ENCODE measurements at regions not wholly inside any gene's neighbourhood (a gene's known extent, or its start where the extent isn't known, plus 50 kb on each side); places are given as distances from the start of the nearest gene placed in this dataset.

- TF ChIP-seq CTCF (conservative IDR thresholded peaks at IDR 0.05; ENCODE audit: low read length) (no peak), EZH2phosphoT487 (IDR thresholded peaks at IDR 0.05; ENCODE audit: borderline replicate concordance, low read depth, low read length) (no peak)
These were observed 65.5 kb upstream of the UBE3A start for GRCh38 chr15:25504307-25504706.

All from OCI-LY7 (cell line).